ENCODE measurements at regions not wholly inside any gene's neighbourhood (a gene's known extent, or its start where the extent isn't known, plus 50 kb on each side); places are given as distances from the start of the nearest gene placed in this dataset.

DNA sequence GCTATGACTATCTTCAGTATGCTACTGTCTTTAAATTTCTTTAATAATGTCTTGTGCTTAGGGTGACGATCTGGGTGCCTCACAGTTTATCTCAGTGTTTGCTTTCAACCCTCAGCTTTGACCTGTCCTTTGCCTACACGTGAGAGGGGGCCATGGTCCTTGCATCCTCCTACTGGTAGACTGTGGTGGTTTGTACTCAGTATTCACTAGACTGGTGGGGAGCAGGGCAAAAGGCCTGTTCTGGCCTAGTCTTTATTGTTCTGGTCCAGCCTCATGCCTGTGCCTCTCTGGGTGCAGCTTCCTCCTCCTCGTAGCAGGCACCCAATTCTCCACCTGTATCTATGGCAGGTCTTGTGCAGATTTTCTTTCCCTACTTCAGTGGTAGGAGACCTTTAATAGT is 354.9 kb downstream of the CD109 start:
- POLR2A ChIA-PET = no interaction called here
- no peaks in the 10 kb centered on the region for H3K79me2 ChIP-seq (ENCODE audit: control insufficient read depth, insufficient read depth, low read length)
- Mint-ChIP-seq H3K27me3 (peaks cover 4% of the 10 kb centered on the region), H3K9me3 (ENCODE audit: insufficient read depth) (no peaks in the 10 kb centered on the region), H3K27ac (no peak overlapping the region), H3K4me1 (no peaks in the 10 kb centered on the region), H3K4me3 (no peak overlapping the region)
- H3K4me3 ChIP-seq (ENCODE audit: control extremely low read depth in 1 of 5, extremely low read depth in 1 of 5, insufficient read depth in 1 of 5, low read depth in 2 of 5, low read length in 4 of 5) = no peak overlapping the region
- H4K20me1 ChIP-seq (ENCODE audit: control insufficient read depth, insufficient read depth, low read length, poor library complexity, severe bottlenecking) = no peaks in the 10 kb centered on the region
- no peak overlapping the region for H3K27ac ChIP-seq (ENCODE audit: low read length in 2 of 2)
- no CpG with 5 or more reads among the region's 3 CpGs for WGBS (ENCODE audit: insufficient coverage)
- H3K9me3 ChIP-seq (ENCODE audit: control extremely low read depth in 1 of 3, control insufficient read depth in 2 of 3, insufficient read depth in 1 of 3, low read length in 2 of 3) = no peaks in the 10 kb centered on the region
- H2AFZ ChIP-seq (ENCODE audit: insufficient read depth, low read depth, low read length, poor library complexity, severe bottlenecking) = no peak overlapping the region
- CTCF ChIA-PET = no interaction called here
- DNase-seq (no peak), ATAC-seq (ENCODE audit: low read depth) (no peak)
- H3K4me1 ChIP-seq (ENCODE audit: control insufficient read depth in 2 of 2, insufficient read depth in 2 of 2, low read length in 2 of 2) = no peaks in the 10 kb centered on the region
- no peak overlapping the region for H3K4me2 ChIP-seq (replicated peaks; ENCODE audit: low read depth, low read length, poor library complexity, severe bottlenecking)
- H3K36me3 ChIP-seq (replicated peaks in 1 of 2; ENCODE audit: control extremely low read depth in 1 of 2, control insufficient read depth in 1 of 2, extremely low read depth in 1 of 2, insufficient read depth in 2 of 2, low read length in 1 of 2) = no peaks in the 10 kb centered on the region
- TF ChIP-seq, protein P1, sequence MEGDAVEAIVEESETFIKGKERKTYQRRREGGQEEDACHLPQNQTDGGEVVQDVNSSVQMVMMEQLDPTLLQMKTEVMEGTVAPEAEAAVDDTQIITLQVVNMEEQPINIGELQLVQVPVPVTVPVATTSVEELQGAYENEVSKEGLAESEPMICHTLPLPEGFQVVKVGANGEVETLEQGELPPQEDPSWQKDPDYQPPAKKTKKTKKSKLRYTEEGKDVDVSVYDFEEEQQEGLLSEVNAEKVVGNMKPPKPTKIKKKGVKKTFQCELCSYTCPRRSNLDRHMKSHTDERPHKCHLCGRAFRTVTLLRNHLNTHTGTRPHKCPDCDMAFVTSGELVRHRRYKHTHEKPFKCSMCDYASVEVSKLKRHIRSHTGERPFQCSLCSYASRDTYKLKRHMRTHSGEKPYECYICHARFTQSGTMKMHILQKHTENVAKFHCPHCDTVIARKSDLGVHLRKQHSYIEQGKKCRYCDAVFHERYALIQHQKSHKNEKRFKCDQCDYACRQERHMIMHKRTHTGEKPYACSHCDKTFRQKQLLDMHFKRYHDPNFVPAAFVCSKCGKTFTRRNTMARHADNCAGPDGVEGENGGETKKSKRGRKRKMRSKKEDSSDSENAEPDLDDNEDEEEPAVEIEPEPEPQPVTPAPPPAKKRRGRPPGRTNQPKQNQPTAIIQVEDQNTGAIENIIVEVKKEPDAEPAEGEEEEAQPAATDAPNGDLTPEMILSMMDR (IDR thresholded peaks at IDR 0.05) = no peak
- TF ChIP-seq EZH2 (IDR thresholded peaks at IDR 0.05; ENCODE audit: borderline replicate concordance, insufficient read depth, low read depth, low read length, poor library complexity, severe bottlenecking) = no peak
- H3K27me3 ChIP-seq (replicated peaks in 1 of 4; ENCODE audit: control extremely low read depth in 1 of 4, control insufficient read depth in 3 of 4, insufficient read depth in 4 of 4, low read length in 3 of 4) = no peaks in the 10 kb centered on the region
- intact Hi-C loops (cut with micrococcal nuclease) = no loop called here
- H3K9ac ChIP-seq (ENCODE audit: low read length) = no peak overlapping the region

DNA sequence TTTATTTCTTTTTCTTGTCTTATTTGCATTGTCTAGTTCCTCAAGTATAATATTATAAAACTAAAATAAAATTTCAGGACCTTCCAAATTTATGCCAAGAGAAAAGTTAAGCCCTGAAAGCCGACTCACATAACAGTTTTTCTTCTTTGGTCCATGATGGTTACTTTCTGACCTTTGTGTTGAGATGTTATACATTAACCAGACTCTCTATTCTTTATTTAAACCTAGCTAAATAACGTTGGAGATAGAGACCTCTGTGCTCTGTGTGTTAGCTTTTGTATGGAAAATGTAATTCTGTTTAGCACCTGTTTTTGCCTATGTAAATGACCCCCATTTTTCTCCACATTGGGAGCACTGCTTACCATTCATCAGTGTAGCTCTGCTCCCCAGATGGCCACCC is 352.4 kb downstream of the CD109 start:
- Histone ChIP-seq H2AFZ (ENCODE audit: insufficient read depth, low read depth, low read length, poor library complexity, severe bottlenecking) (no peak overlapping the region), H3K4me1 (ENCODE audit: control insufficient read depth in 2 of 2, insufficient read depth in 2 of 2, low read length in 2 of 2) (no peaks in the 10 kb centered on the region), H3K4me2 (replicated peaks; ENCODE audit: low read depth, low read length, poor library complexity, severe bottlenecking) (no peak overlapping the region), H3K27me3 (replicated peaks in 1 of 4; ENCODE audit: control extremely low read depth in 1 of 4, control insufficient read depth in 3 of 4, insufficient read depth in 4 of 4, low read length in 3 of 4) (no peaks in the 10 kb centered on the region), H3K9me3 (ENCODE audit: control extremely low read depth in 1 of 3, control insufficient read depth in 2 of 3, insufficient read depth in 1 of 3, low read length in 2 of 3) (no peaks in the 10 kb centered on the region), H4K20me1 (ENCODE audit: control insufficient read depth, insufficient read depth, low read length, poor library complexity, severe bottlenecking) (no peaks in the 10 kb centered on the region), H3K4me3 (ENCODE audit: control extremely low read depth in 1 of 5, extremely low read depth in 1 of 5, insufficient read depth in 1 of 5, low read depth in 2 of 5, low read length in 4 of 5) (no peak overlapping the region), H3K36me3 (replicated peaks in 1 of 2; ENCODE audit: control extremely low read depth in 1 of 2, control insufficient read depth in 1 of 2, extremely low read depth in 1 of 2, insufficient read depth in 2 of 2, low read length in 1 of 2) (no peaks in the 10 kb centered on the region), H3K79me2 (ENCODE audit: control insufficient read depth, insufficient read depth, low read length) (no peaks in the 10 kb centered on the region), H3K27ac (ENCODE audit: low read length in 2 of 2) (no peak overlapping the region), H3K9ac (ENCODE audit: low read length) (no peak overlapping the region)
- Mint-ChIP-seq H3K27ac (no peak overlapping the region), H3K9me3 (ENCODE audit: insufficient read depth) (no peaks in the 10 kb centered on the region), H3K4me1 (no peaks in the 10 kb centered on the region), H3K27me3 (peaks cover 2% of the 10 kb centered on the region), H3K4me3 (no peak overlapping the region)
- ChIA-PET CTCF (no interaction called here), POLR2A (no interaction called here)
- WGBS (ENCODE audit: insufficient coverage) = no CpG with 5 or more reads among the region's 2 CpGs
- intact Hi-C loops (cut with micrococcal nuclease) = no loop called here
- TF ChIP-seq, protein P1 (IDR thresholded peaks at IDR 0.05) = no peak
- no peak for TF ChIP-seq EZH2 (IDR thresholded peaks at IDR 0.05; ENCODE audit: borderline replicate concordance, insufficient read depth, low read depth, low read length, poor library complexity, severe bottlenecking)
- ATAC-seq (ENCODE audit: low read depth) (no peak), DNase-seq (no peak)
